Astrocyte (in vitro differentiated cells and primary cell): ENCODE measurements at regions not wholly inside any gene's neighbourhood (a gene's known extent, or its start where the extent isn't known, plus 50 kb on each side); places are given as distances from the start of the nearest gene placed in this dataset.

Experiments
- CTCF ChIP-seq: IDR thresholded peaks from 2 replicates; pipeline ENCODE4 v1.5.1; 2011; ENCODE audit warnings: low read depth, mild to moderate bottlenecking, inconsistent platforms, low read length, moderate library complexity; ENCODE audit not compliant: insufficient read depth
- EZH2 ChIP-seq: IDR thresholded peaks from 2 replicates; pipeline ENCODE4 v1.6.1; 2012; ENCODE audit warnings: mild to moderate bottlenecking, low read length, inconsistent platforms; ENCODE audit not compliant: insufficient read depth

- no peak for TF ChIP-seq CTCF
- no peak for TF ChIP-seq EZH2
Measured at GRCh38 chr16:56116577-56116964, 74.7 kb upstream of the GNAO1 start.
